GM12878 (cell line): ENCODE measurements at regions not wholly inside any gene's neighbourhood (a gene's known extent, or its start where the extent isn't known, plus 50 kb on each side); places are given as distances from the start of the nearest gene placed in this dataset.

ENCODE experiments used
- ATAC-seq: fragments of 200-7000 bp; cut with Tn5 transposase; 3 replicates; pipeline ENCODE4 v1.9.1; 2020; ENCODE audit warnings: mild to moderate bottlenecking, moderate library complexity
- BruUV-seq: library from RNA; stranded (reverse); fragments of 400-500 nt; replicated peaks from 2 replicates; lab custom pipeline; 2021; lab: Mats Ljungman, UMichigan
- CTCF ChIA-PET: fragments of 300-600 bp; sonication (Branson Sonifier 250); formaldehyde crosslinking; extraction: SDS; loops from one replicate; lab custom pipeline; 2021; ENCODE audit warnings: inconsistent platforms; lab: Yijun Ruan, JAX
- POLR2A ChIA-PET: fragments of 350-600 bp; formaldehyde crosslinking; extraction: SDS; loops from one replicate; lab custom pipeline; 2021; ENCODE audit warnings: inconsistent platforms; lab: Charles Lee
- RAD21 ChIA-PET: fragments of 300-600 bp; sonication (Branson Sonifier 250); formaldehyde crosslinking; loops from one replicate; lab custom pipeline; 2023; ENCODE audit warnings: antibody characterized with exemption; ENCODE audit not compliant: unreplicated experiment; lab: Charles Lee
- SMC1A ChIA-PET: fragments of 300-600 bp; sonication (Branson Sonifier 250); formaldehyde crosslinking; loops from one replicate; lab custom pipeline; 2023; ENCODE audit not compliant: unreplicated experiment, uncharacterized antibody; lab: Charles Lee
- DNase-seq: peaks from one replicate; pipeline ENCODE4 v3.0.0-alpha.2; 2011; ENCODE audit warnings: low read depth, low spot score
- FAIRE-seq: peaks from 3 replicates; lab custom pipeline; 2011; peaks lifted over from hg19 to GRCh38; lab: Jason Lieb, UNC
- H2AFZ ChIP-seq: 2 replicates; pipeline ENCODE4 v1.6.0; 2011; ENCODE audit warnings: low read depth, low read length, control low read depth; ENCODE audit not compliant: control insufficient read depth
- H3K27ac ChIP-seq: 2 replicates; pipeline ENCODE4 v1.5.1; 2011; ENCODE audit warnings: control low read depth; ENCODE audit not compliant: control insufficient read depth, insufficient read depth
- H3K27me3 ChIP-seq, 2 experiments: replicated peaks in 1 of 2; 2 replicates each; pipeline versions ENCODE4 v1.6.0 to v1.6.1; 2011; ENCODE audit warnings: low read length in 1 of 2; ENCODE audit not compliant: control insufficient read depth in 2 of 2, insufficient read depth in 2 of 2
- H3K36me3 ChIP-seq, 2 experiments: 2 replicates each; pipeline ENCODE4 v1.5.1; 2011; ENCODE audit warnings: low read length in 1 of 2; ENCODE audit not compliant: control insufficient read depth in 2 of 2, insufficient read depth in 2 of 2
- H3K4me1 ChIP-seq: 2 replicates; pipeline ENCODE4 v1.6.1; 2011; ENCODE audit warnings: mild to moderate bottlenecking, low read length, moderate library complexity, mixed read lengths; ENCODE audit not compliant: control insufficient read depth, insufficient read depth
- H3K4me2 ChIP-seq: 2 replicates; pipeline ENCODE4 v1.6.0; 2011; ENCODE audit warnings: control low read depth; ENCODE audit not compliant: control insufficient read depth, insufficient read depth
- H3K4me3 ChIP-seq: fragments of 200-600 bp; sonication (generic); 2 replicates; pipeline ENCODE4 v1.5.1; 2016
- H3K79me2 ChIP-seq: 2 replicates; pipeline ENCODE4 v1.6.0; 2011; ENCODE audit warnings: low read length; ENCODE audit not compliant: control insufficient read depth, insufficient read depth
- H3K9ac ChIP-seq: 2 replicates; pipeline ENCODE4 v1.8.0; 2011; ENCODE audit warnings: low read length, control low read depth, mixed read lengths; ENCODE audit not compliant: control insufficient read depth, insufficient read depth
- H3K9me3 ChIP-seq: replicated peaks from 3 replicates; pipeline ENCODE4 v1.5.1; 2011; ENCODE audit warnings: mild to moderate bottlenecking, low read length; ENCODE audit not compliant: control insufficient read depth, insufficient read depth
- H4K20me1 ChIP-seq: 2 replicates; pipeline ENCODE4 v1.6.0; 2011; ENCODE audit not compliant: control insufficient read depth, insufficient read depth
- FOXM1 ChIP-seq: IDR thresholded peaks from 2 replicates; pipeline ENCODE4 v1.6.1; 2012; ENCODE audit warnings: low read depth, mild to moderate bottlenecking, inconsistent platforms, low read length, moderate library complexity
- GATAD2B ChIP-seq: fragments of 450-650 bp; conservative IDR thresholded peaks from 2 replicates; pipeline ENCODE4 v1.6.1; 2017; ENCODE audit warnings: low read depth, mild to moderate bottlenecking, moderate library complexity
- HDAC2 ChIP-seq: fragments of 200-600 bp; sonication (generic); IDR thresholded peaks from 2 replicates; pipeline ENCODE4 v1.6.1; 2017
- JUND ChIP-seq: IDR thresholded peaks from 2 replicates; pipeline ENCODE4 v1.6.1; 2012; ENCODE audit warnings: low read depth, mild to moderate bottlenecking, low read length, improper control_type of control experiment, moderate library complexity
- MAX ChIP-seq: IDR thresholded peaks from 2 replicates; pipeline ENCODE4 v1.6.1; 2012; ENCODE audit warnings: low read depth, low read length, improper control_type of control experiment
- NFYA ChIP-seq: IDR thresholded peaks from 2 replicates; pipeline ENCODE4 v1.6.1; 2011; ENCODE audit warnings: low read depth, mild to moderate bottlenecking, low read length, improper control_type of control experiment, borderline replicate concordance
- NKRF ChIP-seq: fragments of 450-650 bp; conservative IDR thresholded peaks from 2 replicates; pipeline ENCODE4 v1.6.1; 2017; ENCODE audit warnings: mild to moderate bottlenecking, moderate library complexity
- SP1 ChIP-seq: IDR thresholded peaks from one replicate; pipeline ENCODE4 v1.6.1; 2011; ENCODE audit warnings: low read depth, low read length
- SRF ChIP-seq, 2 experiments: IDR thresholded peaks; 2 replicates each; pipeline ENCODE4 v1.6.1; 2011; ENCODE audit warnings: low read depth in 2 of 2, low read length in 2 of 2, mild to moderate bottlenecking in 1 of 2, moderate library complexity in 1 of 2
- WGBS: methylation state at CpG from one replicate; pipeline ENCODE4 v1.1.6; 2016; ENCODE audit warnings: low lambda C conversion rate; ENCODE audit not compliant: insufficient replicate concordance, insufficient coverage; ENCODE audit errors: missing lambda C conversion rate; 5-methylcytosine and 5-hydroxymethylcytosine counted together
- in situ Hi-C: fragments of 300-500 bp; cut with MboI; formaldehyde crosslinking; loops from 9 replicates; pipeline ENCODE4 v1.14.3; 2018; ENCODE audit warnings: mixed read lengths
- intact Hi-C: fragments of 100-400 bp; cut with micrococcal nuclease; formaldehyde crosslinking; loops from one replicate; pipeline ENCODE4 v1.14.2; 2022; ENCODE audit not compliant: unreplicated experiment

DNA sequence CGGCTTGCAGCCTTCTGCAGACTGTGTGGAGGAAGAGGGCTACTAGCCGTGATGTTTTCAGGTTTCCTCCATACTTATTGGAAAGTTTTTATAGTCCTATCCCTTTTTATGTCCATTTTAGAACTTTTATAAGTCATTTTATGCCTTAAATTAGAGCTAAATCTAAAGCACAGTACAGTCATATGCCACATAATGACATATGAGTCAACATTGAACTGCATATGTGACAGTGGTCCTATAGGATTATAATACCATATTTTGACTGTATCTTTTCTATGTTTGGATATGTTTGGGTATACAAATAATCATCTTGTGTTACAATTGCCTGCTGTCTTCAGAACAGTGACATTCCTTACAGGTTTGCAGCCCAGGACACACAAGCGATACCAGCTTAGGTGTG lies 200.2 kb downstream of the SPRY1 start:
- CTCF ChIA-PET = no interaction called here
- Histone ChIP-seq H2AFZ (no peak overlapping the region), H3K27me3 (no peaks in the 10 kb centered on the region), H3K9me3 (no peaks in the 10 kb centered on the region; the same call in 2 of the 3 replicates), H3K27ac (no peak overlapping the region), H3K36me3 (no peaks in the 10 kb centered on the region), H3K79me2 (no peaks in the 10 kb centered on the region), H3K4me2 (no peak overlapping the region), H4K20me1 (no peaks in the 10 kb centered on the region), H3K4me1 (peaks cover 7% of the 10 kb centered on the region; the same call in 1 of the 2 replicates), H3K4me3 (no peak overlapping the region), H3K9ac (no peak overlapping the region)
- RAD21 ChIA-PET = interaction anchor here (0.9 kb wide), 1 partner anchor 13 kb away, joined by 3 read pairs; no protein-coding TSS in a partner anchor
- DNase-seq = no peak
- ATAC-seq = no peak
- 87% methylated on average over 3 of the region's 3 CpGs for WGBS
- intact Hi-C loops = no loop called here
- no peak for TF ChIP-seq GATAD2B
- TF ChIP-seq NFYA = no peak
- TF ChIP-seq MAX = no peak
- TF ChIP-seq SRF (IDR thresholded peaks at IDR 0.05; ENCODE audit: low read depth in 2 of 2, low read length in 2 of 2) = no peak
- POLR2A ChIA-PET = no interaction called here
- in situ Hi-C loops = no loop called here
- SMC1A ChIA-PET = interaction anchor here (1.2 to 5.6 kb wide), 4 partner anchors 9 to 21 kb away, joined by 3 to 30 read pairs (median 4); no protein-coding TSS in a partner anchor
- no peak for FAIRE-seq
- BruUV-seq = no TSS peak

- no TSS peak for BruUV-seq
- no peak for ATAC-seq
- intact Hi-C loops (no loop called here), in situ Hi-C loops (no loop called here)
- ChIA-PET CTCF (interaction anchor here (0.9 to 1.0 kb wide), 2 partner anchors 34 to 207 kb away, joined by 3 to 6 read pairs; no protein-coding TSS in a partner anchor), SMC1A (interaction anchor here (1.2 to 5.6 kb wide), 4 partner anchors 9 to 20 kb away, joined by 3 to 30 read pairs (median 4); no protein-coding TSS in a partner anchor), RAD21 (interaction anchor here (0.9 kb wide), 1 partner anchor 14 kb away, joined by 3 read pairs; no protein-coding TSS in a partner anchor), POLR2A (no interaction called here)
- TF ChIP-seq NKRF = no peak
- no peak for TF ChIP-seq JUND
- TF ChIP-seq SP1 = no peak
- no peak for TF ChIP-seq HDAC2
- no peak for TF ChIP-seq FOXM1
- Histone ChIP-seq H2AFZ (no peak overlapping the region), H3K27ac (no peak overlapping the region), H3K4me3 (no peak overlapping the region), H4K20me1 (no peaks in the 10 kb centered on the region), H3K9ac (no peak overlapping the region), H3K4me2 (no peak overlapping the region), H3K36me3 (no peaks in the 10 kb centered on the region), H3K27me3 (no peaks in the 10 kb centered on the region), H3K79me2 (no peaks in the 10 kb centered on the region), H3K4me1 (peaks cover 7% of the 10 kb centered on the region; the same call in 1 of the 2 replicates), H3K9me3 (no peaks in the 10 kb centered on the region; the same call in 2 of the 3 replicates)
- FAIRE-seq = no peak
- no peak for DNase-seq
- 0% methylated on average over 1 of the region's 1 CpG for WGBS
Observed at GRCh38 chr4:123597586-123597985, 201.0 kb downstream of the SPRY1 start.
